GM23338 (cell line): ENCODE measurements at regions not wholly inside any gene's neighbourhood (a gene's known extent, or its start where the extent isn't known, plus 50 kb on each side); places are given as distances from the start of the nearest gene placed in this dataset.

Experiments
- ATAC-seq: fragments of 200-7000 bp; cut with Tn5 transposase; 3 replicates; pipeline ENCODE4 v1.9.1; 2020
- DNase-seq: peaks from one replicate; pipeline ENCODE4 v3.0.0-alpha.2; 2015; ENCODE audit warnings: low spot score
- H2AFZ ChIP-seq: fragments of 200-600 bp; sonication (generic); 2 replicates; pipeline ENCODE4 v1.8.0; 2016; ENCODE audit warnings: antibody characterized with exemption, mild to moderate bottlenecking, moderate library complexity
- H3F3A ChIP-seq: fragments of 200-600 bp; sonication (generic); replicated peaks from 2 replicates; pipeline ENCODE4 v1.8.0; 2017; ENCODE audit warnings: antibody characterized with exemption, mixed run types, low read depth
- H3K27ac ChIP-seq: fragments of 200-600 bp; sonication (generic); 2 replicates; pipeline ENCODE4 v1.6.1; 2016; ENCODE audit warnings: low read depth
- H3K27me3 ChIP-seq: fragments of 200-600 bp; sonication (generic); 2 replicates; pipeline ENCODE4 v1.8.0; 2016; ENCODE audit warnings: mild to moderate bottlenecking, mixed run types, moderate library complexity; ENCODE audit not compliant: insufficient read depth
- H3K36me3 ChIP-seq: fragments of 200-600 bp; sonication (generic); 2 replicates; pipeline ENCODE4 v1.8.0; 2016; ENCODE audit warnings: mild to moderate bottlenecking; ENCODE audit not compliant: insufficient read depth
- H3K4me1 ChIP-seq: fragments of 200-600 bp; sonication (generic); 2 replicates; pipeline ENCODE4 v1.8.0; 2016; ENCODE audit warnings: mild to moderate bottlenecking, moderate library complexity; ENCODE audit not compliant: insufficient read depth
- H3K4me2 ChIP-seq: fragments of 200-600 bp; sonication (generic); 2 replicates; pipeline ENCODE4 v1.7.1; 2017; ENCODE audit warnings: mixed run types
- H3K4me3 ChIP-seq: fragments of 200-600 bp; sonication (generic); 2 replicates; pipeline ENCODE4 v1.6.1; 2016; ENCODE audit warnings: mixed run types
- H3K79me2 ChIP-seq: fragments of 200-600 bp; sonication (generic); replicated peaks from 2 replicates; pipeline ENCODE4 v1.8.0; 2017; ENCODE audit warnings: mild to moderate bottlenecking; ENCODE audit not compliant: insufficient read depth
- H3K9me2 ChIP-seq: fragments of 200-600 bp; sonication (generic); 2 replicates; pipeline ENCODE4 v1.8.0; 2017; ENCODE audit not compliant: insufficient read depth
- H4K20me1 ChIP-seq: fragments of 200-600 bp; sonication (generic); replicated peaks from 2 replicates; pipeline ENCODE4 v1.8.0; 2017; ENCODE audit warnings: mild to moderate bottlenecking; ENCODE audit not compliant: insufficient read depth
- H3K27ac Mint-ChIP-seq: 2 replicates; pipeline ENCODE4 v1.8.0; 2020; ENCODE audit warnings: inconsistent platforms, mild to moderate bottlenecking, moderate library complexity, mixed read lengths
- H3K27me3 Mint-ChIP-seq: 3 replicates; pipeline ENCODE4 v1.8.0; 2022; ENCODE audit warnings: low read depth, mild to moderate bottlenecking, moderate library complexity, mixed read lengths, inconsistent platforms; ENCODE audit not compliant: insufficient read depth, poor library complexity
- H3K36me3 Mint-ChIP-seq: 3 replicates; pipeline ENCODE4 v1.8.0; 2021; ENCODE audit warnings: low read depth, mild to moderate bottlenecking, inconsistent platforms, moderate library complexity, mixed read lengths
- H3K4me1 Mint-ChIP-seq: 3 replicates; pipeline ENCODE4 v1.8.0; 2020; ENCODE audit warnings: mild to moderate bottlenecking, inconsistent platforms, mixed read lengths
- H3K4me3 Mint-ChIP-seq: 3 replicates; pipeline ENCODE4 v1.8.0; 2021; ENCODE audit warnings: moderate library complexity, mild to moderate bottlenecking, inconsistent platforms, mixed read lengths
- H3K9me3 Mint-ChIP-seq: 3 replicates; pipeline ENCODE4 v1.8.0; 2020; ENCODE audit warnings: moderate library complexity, mild to moderate bottlenecking, inconsistent platforms, mixed read lengths
- CREB1 ChIP-seq: fragments of 250-450 bp; sonication (Bioruptor Pico); IDR thresholded peaks from 2 replicates; pipeline ENCODE4 v1.5.0; 2020; ENCODE audit warnings: low read depth, mild to moderate bottlenecking, moderate library complexity
- EZH2 ChIP-seq: fragments of 200-600 bp; sonication (generic); IDR thresholded peaks from one replicate; pipeline ENCODE4 v1.8.0; 2017; ENCODE audit warnings: antibody characterized with exemption, mild to moderate bottlenecking, low read depth; ENCODE audit not compliant: unreplicated experiment
- EZH2phosphoT487 ChIP-seq: fragments of 200-600 bp; sonication (generic); IDR thresholded peaks from one replicate; pipeline ENCODE4 v1.8.1; 2018; ENCODE audit warnings: antibody characterized with exemption; ENCODE audit not compliant: unreplicated experiment
- JUNB ChIP-seq: IDR thresholded peaks from one replicate; pipeline ENCODE4 v1.6.1; 2016; ENCODE audit warnings: antibody characterized with exemption; ENCODE audit not compliant: unreplicated experiment
- NANOG ChIP-seq: IDR thresholded peaks from 2 replicates; pipeline ENCODE4 v1.6.1; 2016; ENCODE audit warnings: antibody characterized with exemption, borderline replicate concordance
- POLR2AphosphoS5 ChIP-seq: IDR thresholded peaks from 2 replicates; pipeline ENCODE4 v1.6.1; 2016; ENCODE audit warnings: antibody characterized with exemption, low read depth
- STAT1 ChIP-seq: IDR thresholded peaks from one replicate; pipeline ENCODE4 v1.6.1; 2016; ENCODE audit warnings: antibody characterized with exemption; ENCODE audit not compliant: unreplicated experiment
- ZNF114 ChIP-seq: fragments of 250-450 bp; sonication (Bioruptor Pico); IDR thresholded peaks from 2 replicates; pipeline ENCODE4 v1.5.0; 2020; ENCODE audit warnings: mild to moderate bottlenecking, moderate library complexity
- ZNF331 ChIP-seq: fragments of 250-450 bp; sonication (Bioruptor Pico); IDR thresholded peaks from 2 replicates; pipeline ENCODE4 v1.5.0; 2020; ENCODE audit warnings: low read depth, mild to moderate bottlenecking, moderate library complexity
- TF ChIP-seq, protein P1 (sequence below): IDR thresholded peaks from 2 replicates; pipeline ENCODE4 v1.6.1; 2016; ENCODE audit warnings: antibody characterized with exemption
- TF ChIP-seq, protein P2 (sequence below): fragments of 250-450 bp; sonication (Bioruptor Pico); IDR thresholded peaks from 2 replicates; pipeline ENCODE4 v1.5.0; 2020; ENCODE audit warnings: mild to moderate bottlenecking, moderate library complexity
- TF ChIP-seq, protein P3 (sequence below), 2 experiments: fragments of 200-600 bp in 1 of 2; sonication (generic) in 1 of 2; conservative IDR thresholded peaks; 2 replicates each; pipeline versions ENCODE4 v1.5.1 to v1.6.1; 2016 to 2017; ENCODE audit warnings: antibody characterized with exemption in 2 of 2, low read depth in 2 of 2, mild to moderate bottlenecking in 2 of 2, moderate library complexity in 1 of 2
- TF ChIP-seq, protein P4 (sequence below): IDR thresholded peaks from one replicate; pipeline ENCODE4 v1.6.1; 2018; ENCODE audit warnings: antibody characterized with exemption; ENCODE audit not compliant: unreplicated experiment

DNA sequence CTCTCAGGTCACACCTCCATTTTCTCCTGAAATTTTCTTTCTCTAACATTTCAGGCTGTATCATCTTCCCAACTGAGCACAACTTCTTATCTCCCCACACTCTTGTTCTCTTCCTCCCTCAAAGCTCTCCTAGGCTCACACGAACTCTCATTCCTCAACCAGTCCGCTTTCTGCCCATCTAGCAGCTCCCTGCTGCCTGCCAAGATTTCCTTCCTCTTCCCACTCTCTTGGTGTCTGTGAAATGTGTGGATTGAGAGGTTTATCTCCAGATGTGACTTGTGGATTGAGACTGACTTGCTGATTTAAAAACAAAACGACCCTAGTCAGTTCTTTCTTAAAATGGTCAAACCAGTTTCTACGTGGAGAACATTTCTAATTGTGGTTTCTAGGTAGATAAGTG, 106.3 kb downstream of the MTNR1B start:
- ATAC-seq (no peak), DNase-seq (no peak)
- Histone ChIP-seq H3K4me3 (no peak overlapping the region), H3K4me1 (peaks cover 25% of the 10 kb centered on the region), H3K27ac (no peak overlapping the region), H3K36me3 (no peaks in the 10 kb centered on the region), H3K27me3 (no peaks in the 10 kb centered on the region), H2AFZ (no peak overlapping the region), H3F3A (peaks cover 13% of the 10 kb centered on the region), H4K20me1 (no peaks in the 10 kb centered on the region), H3K4me2 (no peak overlapping the region), H3K79me2 (no peaks in the 10 kb centered on the region), H3K9me2 (peaks cover 4% of the 10 kb centered on the region; the same call in 1 of the 2 replicates)
- Mint-ChIP-seq H3K27ac (no peak overlapping the region), H3K9me3 (peaks cover 17% of the 10 kb centered on the region), H3K4me3 (no peak overlapping the region), H3K36me3 (peaks cover 20% of the 10 kb centered on the region), H3K4me1 (peaks cover 30% of the 10 kb centered on the region), H3K27me3 (no peaks in the 10 kb centered on the region)
- TF ChIP-seq EZH2phosphoT487 (no peak), ZNF331 (CRISPR knock-in tag) (no peak), POLR2AphosphoS5 (no peak), CREB1 (CRISPR knock-in tag) (no peak), ZNF114 (CRISPR knock-in tag) (no peak), NANOG (no peak), JUNB (no peak), EZH2 (no peak), STAT1 (no peak)
- TF ChIP-seq, protein P1, sequence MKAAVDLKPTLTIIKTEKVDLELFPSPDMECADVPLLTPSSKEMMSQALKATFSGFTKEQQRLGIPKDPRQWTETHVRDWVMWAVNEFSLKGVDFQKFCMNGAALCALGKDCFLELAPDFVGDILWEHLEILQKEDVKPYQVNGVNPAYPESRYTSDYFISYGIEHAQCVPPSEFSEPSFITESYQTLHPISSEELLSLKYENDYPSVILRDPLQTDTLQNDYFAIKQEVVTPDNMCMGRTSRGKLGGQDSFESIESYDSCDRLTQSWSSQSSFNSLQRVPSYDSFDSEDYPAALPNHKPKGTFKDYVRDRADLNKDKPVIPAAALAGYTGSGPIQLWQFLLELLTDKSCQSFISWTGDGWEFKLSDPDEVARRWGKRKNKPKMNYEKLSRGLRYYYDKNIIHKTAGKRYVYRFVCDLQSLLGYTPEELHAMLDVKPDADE = no peak
- TF ChIP-seq, protein P2, sequence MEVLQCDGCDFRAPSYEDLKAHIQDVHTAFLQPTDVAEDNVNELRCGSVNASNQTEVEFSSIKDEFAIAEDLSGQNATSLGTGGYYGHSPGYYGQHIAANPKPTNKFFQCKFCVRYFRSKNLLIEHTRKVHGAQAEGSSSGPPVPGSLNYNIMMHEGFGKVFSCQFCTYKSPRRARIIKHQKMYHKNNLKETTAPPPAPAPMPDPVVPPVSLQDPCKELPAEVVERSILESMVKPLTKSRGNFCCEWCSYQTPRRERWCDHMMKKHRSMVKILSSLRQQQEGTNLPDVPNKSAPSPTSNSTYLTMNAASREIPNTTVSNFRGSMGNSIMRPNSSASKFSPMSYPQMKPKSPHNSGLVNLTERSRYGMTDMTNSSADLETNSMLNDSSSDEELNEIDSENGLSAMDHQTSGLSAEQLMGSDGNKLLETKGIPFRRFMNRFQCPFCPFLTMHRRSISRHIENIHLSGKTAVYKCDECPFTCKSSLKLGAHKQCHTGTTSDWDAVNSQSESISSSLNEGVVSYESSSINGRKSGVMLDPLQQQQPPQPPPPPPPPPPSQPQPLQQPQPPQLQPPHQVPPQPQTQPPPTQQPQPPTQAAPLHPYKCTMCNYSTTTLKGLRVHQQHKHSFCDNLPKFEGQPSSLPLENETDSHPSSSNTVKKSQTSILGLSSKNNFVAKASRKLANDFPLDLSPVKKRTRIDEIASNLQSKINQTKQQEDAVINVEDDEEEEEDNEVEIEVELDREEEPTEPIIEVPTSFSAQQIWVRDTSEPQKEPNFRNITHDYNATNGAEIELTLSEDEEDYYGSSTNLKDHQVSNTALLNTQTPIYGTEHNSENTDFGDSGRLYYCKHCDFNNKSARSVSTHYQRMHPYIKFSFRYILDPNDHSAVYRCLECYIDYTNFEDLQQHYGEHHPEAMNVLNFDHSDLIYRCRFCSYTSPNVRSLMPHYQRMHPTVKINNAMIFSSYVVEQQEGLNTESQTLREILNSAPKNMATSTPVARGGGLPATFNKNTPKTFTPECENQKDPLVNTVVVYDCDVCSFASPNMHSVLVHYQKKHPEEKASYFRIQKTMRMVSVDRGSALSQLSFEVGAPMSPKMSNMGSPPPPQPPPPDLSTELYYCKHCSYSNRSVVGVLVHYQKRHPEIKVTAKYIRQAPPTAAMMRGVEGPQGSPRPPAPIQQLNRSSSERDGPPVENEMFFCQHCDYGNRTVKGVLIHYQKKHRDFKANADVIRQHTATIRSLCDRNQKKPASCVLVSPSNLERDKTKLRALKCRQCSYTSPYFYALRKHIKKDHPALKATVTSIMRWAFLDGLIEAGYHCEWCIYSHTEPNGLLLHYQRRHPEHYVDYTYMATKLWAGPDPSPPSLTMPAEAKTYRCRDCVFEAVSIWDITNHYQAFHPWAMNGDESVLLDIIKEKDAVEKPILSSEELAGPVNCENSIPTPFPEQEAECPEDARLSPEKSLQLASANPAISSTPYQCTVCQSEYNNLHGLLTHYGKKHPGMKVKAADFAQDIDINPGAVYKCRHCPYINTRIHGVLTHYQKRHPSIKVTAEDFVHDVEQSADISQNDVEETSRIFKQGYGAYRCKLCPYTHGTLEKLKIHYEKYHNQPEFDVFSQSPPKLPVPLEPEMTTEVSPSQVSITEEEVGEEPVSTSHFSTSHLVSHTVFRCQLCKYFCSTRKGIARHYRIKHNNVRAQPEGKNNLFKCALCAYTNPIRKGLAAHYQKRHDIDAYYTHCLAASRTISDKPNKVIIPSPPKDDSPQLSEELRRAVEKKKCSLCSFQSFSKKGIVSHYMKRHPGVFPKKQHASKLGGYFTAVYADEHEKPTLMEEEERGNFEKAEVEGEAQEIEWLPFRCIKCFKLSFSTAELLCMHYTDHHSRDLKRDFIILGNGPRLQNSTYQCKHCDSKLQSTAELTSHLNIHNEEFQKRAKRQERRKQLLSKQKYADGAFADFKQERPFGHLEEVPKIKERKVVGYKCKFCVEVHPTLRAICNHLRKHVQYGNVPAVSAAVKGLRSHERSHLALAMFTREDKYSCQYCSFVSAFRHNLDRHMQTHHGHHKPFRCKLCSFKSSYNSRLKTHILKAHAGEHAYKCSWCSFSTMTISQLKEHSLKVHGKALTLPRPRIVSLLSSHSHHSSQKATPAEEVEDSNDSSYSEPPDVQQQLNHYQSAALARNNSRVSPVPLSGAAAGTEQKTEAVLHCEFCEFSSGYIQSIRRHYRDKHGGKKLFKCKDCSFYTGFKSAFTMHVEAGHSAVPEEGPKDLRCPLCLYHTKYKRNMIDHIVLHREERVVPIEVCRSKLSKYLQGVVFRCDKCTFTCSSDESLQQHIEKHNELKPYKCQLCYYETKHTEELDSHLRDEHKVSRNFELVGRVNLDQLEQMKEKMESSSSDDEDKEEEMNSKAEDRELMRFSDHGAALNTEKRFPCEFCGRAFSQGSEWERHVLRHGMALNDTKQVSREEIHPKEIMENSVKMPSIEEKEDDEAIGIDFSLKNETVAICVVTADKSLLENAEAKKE = no peak
- TF ChIP-seq, protein P3, sequence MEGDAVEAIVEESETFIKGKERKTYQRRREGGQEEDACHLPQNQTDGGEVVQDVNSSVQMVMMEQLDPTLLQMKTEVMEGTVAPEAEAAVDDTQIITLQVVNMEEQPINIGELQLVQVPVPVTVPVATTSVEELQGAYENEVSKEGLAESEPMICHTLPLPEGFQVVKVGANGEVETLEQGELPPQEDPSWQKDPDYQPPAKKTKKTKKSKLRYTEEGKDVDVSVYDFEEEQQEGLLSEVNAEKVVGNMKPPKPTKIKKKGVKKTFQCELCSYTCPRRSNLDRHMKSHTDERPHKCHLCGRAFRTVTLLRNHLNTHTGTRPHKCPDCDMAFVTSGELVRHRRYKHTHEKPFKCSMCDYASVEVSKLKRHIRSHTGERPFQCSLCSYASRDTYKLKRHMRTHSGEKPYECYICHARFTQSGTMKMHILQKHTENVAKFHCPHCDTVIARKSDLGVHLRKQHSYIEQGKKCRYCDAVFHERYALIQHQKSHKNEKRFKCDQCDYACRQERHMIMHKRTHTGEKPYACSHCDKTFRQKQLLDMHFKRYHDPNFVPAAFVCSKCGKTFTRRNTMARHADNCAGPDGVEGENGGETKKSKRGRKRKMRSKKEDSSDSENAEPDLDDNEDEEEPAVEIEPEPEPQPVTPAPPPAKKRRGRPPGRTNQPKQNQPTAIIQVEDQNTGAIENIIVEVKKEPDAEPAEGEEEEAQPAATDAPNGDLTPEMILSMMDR (conservative IDR thresholded peaks at IDR 0.05; ENCODE audit: low read depth in 2 of 2) = no peak
- TF ChIP-seq, protein P4, sequence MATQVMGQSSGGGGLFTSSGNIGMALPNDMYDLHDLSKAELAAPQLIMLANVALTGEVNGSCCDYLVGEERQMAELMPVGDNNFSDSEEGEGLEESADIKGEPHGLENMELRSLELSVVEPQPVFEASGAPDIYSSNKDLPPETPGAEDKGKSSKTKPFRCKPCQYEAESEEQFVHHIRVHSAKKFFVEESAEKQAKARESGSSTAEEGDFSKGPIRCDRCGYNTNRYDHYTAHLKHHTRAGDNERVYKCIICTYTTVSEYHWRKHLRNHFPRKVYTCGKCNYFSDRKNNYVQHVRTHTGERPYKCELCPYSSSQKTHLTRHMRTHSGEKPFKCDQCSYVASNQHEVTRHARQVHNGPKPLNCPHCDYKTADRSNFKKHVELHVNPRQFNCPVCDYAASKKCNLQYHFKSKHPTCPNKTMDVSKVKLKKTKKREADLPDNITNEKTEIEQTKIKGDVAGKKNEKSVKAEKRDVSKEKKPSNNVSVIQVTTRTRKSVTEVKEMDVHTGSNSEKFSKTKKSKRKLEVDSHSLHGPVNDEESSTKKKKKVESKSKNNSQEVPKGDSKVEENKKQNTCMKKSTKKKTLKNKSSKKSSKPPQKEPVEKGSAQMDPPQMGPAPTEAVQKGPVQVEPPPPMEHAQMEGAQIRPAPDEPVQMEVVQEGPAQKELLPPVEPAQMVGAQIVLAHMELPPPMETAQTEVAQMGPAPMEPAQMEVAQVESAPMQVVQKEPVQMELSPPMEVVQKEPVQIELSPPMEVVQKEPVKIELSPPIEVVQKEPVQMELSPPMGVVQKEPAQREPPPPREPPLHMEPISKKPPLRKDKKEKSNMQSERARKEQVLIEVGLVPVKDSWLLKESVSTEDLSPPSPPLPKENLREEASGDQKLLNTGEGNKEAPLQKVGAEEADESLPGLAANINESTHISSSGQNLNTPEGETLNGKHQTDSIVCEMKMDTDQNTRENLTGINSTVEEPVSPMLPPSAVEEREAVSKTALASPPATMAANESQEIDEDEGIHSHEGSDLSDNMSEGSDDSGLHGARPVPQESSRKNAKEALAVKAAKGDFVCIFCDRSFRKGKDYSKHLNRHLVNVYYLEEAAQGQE = no peak
